ENCODE measurements at regions not wholly inside any gene's neighbourhood (a gene's known extent, or its start where the extent isn't known, plus 50 kb on each side); places are given as distances from the start of the nearest gene placed in this dataset.

DNA sequence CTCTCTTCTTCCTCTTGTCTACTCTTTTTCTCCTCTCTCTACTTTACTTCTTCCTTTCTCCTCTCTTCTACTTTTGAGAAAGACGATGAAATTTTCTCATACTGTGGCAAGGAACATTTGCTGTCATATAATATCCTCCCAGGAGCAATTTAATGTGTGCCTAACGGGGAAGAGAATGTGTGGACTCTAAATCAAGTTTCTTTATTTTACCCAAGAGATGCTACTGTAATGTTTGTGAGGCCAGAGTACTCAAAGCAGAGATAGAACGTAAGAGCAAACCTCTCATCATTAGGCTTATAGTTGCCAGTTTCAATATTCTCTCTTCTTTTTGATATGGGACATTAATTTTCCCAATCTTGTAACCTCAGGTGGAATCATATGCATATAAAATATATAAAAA, 801.4 kb downstream of the BCKDHB start:
- TF ChIP-seq CTCF (conservative IDR thresholded peaks at IDR 0.05; ENCODE audit: low read depth in 2 of 2): no peak
- TF ChIP-seq POLR2AphosphoS5 (IDR thresholded peaks at IDR 0.05; ENCODE audit: low read depth): no peak
- TF ChIP-seq REST (IDR thresholded peaks at IDR 0.05; ENCODE audit: unreplicated experiment): no peak
- no peak for TF ChIP-seq EZH2phosphoT487 (IDR thresholded peaks at IDR 0.05; ENCODE audit: unreplicated experiment)
- TF ChIP-seq CREB1 (CRISPR knock-in tag; IDR thresholded peaks at IDR 0.05; ENCODE audit: low read depth): no peak
- TF ChIP-seq EZH2 (IDR thresholded peaks at IDR 0.05; ENCODE audit: low read depth, unreplicated experiment): no peak
- no peak for TF ChIP-seq ZNF331 (CRISPR knock-in tag; IDR thresholded peaks at IDR 0.05; ENCODE audit: low read depth)
- TF ChIP-seq JUNB (IDR thresholded peaks at IDR 0.05; ENCODE audit: unreplicated experiment): no peak
- no peak for TF ChIP-seq ETS1 (IDR thresholded peaks at IDR 0.05)
- no peak for TF ChIP-seq NANOG (IDR thresholded peaks at IDR 0.05; ENCODE audit: borderline replicate concordance)
- TF ChIP-seq STAT1 (IDR thresholded peaks at IDR 0.05; ENCODE audit: unreplicated experiment): no peak

All from GM23338 (cell line).